ENCODE measurements at regions not wholly inside any gene's neighbourhood (a gene's known extent, or its start where the extent isn't known, plus 50 kb on each side); places are given as distances from the start of the nearest gene placed in this dataset.
"Not testable (repeated sequence)": the region's sequence is repeated elsewhere in the genome, so short reads cannot be mapped to it uniquely, and the experiment has no call there.

DNA sequence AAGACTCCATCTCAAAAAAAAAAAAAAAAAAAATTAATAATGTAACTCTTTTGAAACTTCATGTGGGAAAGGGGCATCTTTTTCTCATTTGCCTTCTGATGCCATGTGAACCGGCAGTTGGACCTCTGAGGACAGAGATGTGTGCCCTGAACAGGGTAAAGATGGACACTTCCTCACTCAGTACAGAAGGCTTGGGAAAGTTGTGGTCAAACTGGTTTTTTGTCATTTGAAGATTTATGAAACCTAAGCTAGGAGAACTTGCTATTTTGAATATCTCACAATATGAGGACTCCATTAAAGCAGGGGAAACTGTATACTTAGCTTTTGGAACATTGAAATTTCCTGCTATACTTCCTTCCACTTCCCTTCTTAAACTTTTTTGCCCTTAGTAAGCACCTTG, 147.5 kb upstream of the ALDH1B1 start:
- no peaks in the 10 kb centered on the region for H3K27me3 Mint-ChIP-seq
- peaks cover 5% of the 10 kb centered on the region for H3K4me1 Mint-ChIP-seq (ENCODE audit: unreplicated experiment)
- no peak for TF ChIP-seq CTCF (conservative IDR thresholded peaks at IDR 0.05)
- H3K9me3 Mint-ChIP-seq: peaks cover 3% of the 10 kb centered on the region
- no peak overlapping the region for H3K4me3 Mint-ChIP-seq
- H3K27ac Mint-ChIP-seq: peak overlapping the region; percentile 82
- DNase-seq (ENCODE audit: extremely low spot score, unreplicated experiment): no peak
- no peaks in the 10 kb centered on the region for H3K36me3 Mint-ChIP-seq

GRCh38 chr9:38243993-38244392, 148.5 kb upstream of the ALDH1B1 start:
- H3K4me1 Mint-ChIP-seq (ENCODE audit: unreplicated experiment): peaks cover 5% of the 10 kb centered on the region
- H3K27ac Mint-ChIP-seq: no peak overlapping the region
- H3K9me3 Mint-ChIP-seq: peaks cover 3% of the 10 kb centered on the region
- no peak for DNase-seq (ENCODE audit: extremely low spot score, unreplicated experiment)
- H3K36me3 Mint-ChIP-seq: no peaks in the 10 kb centered on the region
- TF ChIP-seq CTCF (conservative IDR thresholded peaks at IDR 0.05): no peak
- no peaks in the 10 kb centered on the region for H3K27me3 Mint-ChIP-seq
- no peak overlapping the region for H3K4me3 Mint-ChIP-seq

DNA sequence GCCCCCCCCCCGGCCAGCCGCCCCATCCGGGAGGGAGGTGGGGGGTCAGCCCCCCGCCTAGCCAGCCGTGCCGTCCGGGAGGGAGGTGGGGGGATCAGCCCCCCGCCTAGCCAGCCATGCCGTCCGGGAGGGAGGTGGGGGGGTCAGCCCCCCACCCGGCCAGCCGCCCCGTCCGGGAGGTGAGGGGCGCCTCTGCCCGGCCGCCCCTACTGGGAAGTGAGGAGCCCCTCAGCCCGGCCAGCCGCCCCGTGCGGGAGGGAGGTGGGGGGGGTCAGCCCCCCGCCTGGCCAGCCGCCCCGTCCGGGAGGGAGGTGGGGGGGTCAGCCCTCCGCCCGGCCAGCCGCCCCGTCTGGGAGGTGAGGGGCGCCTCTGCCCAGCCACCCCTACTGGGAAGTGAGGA, 150.4 kb upstream of the ALDH1B1 start:
- not testable (repeated sequence) for H3K27ac Mint-ChIP-seq; H3K4me1 Mint-ChIP-seq (ENCODE audit: unreplicated experiment); H3K9me3 Mint-ChIP-seq; H3K27me3 Mint-ChIP-seq; DNase-seq (ENCODE audit: extremely low spot score, unreplicated experiment); H3K36me3 Mint-ChIP-seq; H3K4me3 Mint-ChIP-seq

- Mint-ChIP-seq H3K4me3 (no peak overlapping the region), H3K36me3 (no peaks in the 10 kb centered on the region), H3K9me3 (peaks cover 1% of the 10 kb centered on the region), H3K27ac (no peak overlapping the region), H3K27me3 (no peaks in the 10 kb centered on the region), H3K4me1 (ENCODE audit: unreplicated experiment) (peaks cover 2% of the 10 kb centered on the region)
- no peak for TF ChIP-seq CTCF (conservative IDR thresholded peaks at IDR 0.05)
- no peak for DNase-seq (ENCODE audit: extremely low spot score, unreplicated experiment)
Observed at GRCh38 chr9:38240051-38240450, 152.5 kb upstream of the ALDH1B1 start.

DNA sequence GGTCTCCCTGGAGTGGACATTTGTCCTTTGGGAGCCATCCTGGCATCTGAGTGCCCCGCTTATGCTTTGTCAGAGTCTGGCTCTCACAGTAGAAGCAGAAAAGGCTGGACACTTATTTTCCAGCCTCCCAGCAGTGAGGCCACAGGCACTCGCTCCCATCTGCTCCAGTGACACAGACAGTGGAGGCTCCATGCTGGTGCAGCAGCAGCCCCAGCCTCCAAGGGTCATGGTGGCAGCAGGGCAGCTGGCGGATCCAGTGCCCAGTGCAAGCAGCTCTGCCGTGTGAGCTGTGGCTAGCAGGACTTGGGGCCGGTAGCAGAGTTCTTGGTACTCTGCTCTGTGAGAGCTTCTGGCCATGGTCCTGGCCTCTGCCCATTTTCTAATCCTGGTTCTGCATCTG, 157.3 kb upstream of the ALDH1B1 start:
- peaks cover 3% of the 10 kb centered on the region for H3K27me3 Mint-ChIP-seq
- no peaks in the 10 kb centered on the region for H3K9me3 Mint-ChIP-seq
- no peak overlapping the region for H3K27ac Mint-ChIP-seq
- H3K4me3 Mint-ChIP-seq: no peak overlapping the region
- no peaks in the 10 kb centered on the region for H3K36me3 Mint-ChIP-seq
- H3K4me1 Mint-ChIP-seq (ENCODE audit: unreplicated experiment): peaks cover 6% of the 10 kb centered on the region
- no peak for DNase-seq (ENCODE audit: extremely low spot score, unreplicated experiment)
- TF ChIP-seq CTCF (conservative IDR thresholded peaks at IDR 0.05): no peak

DNA sequence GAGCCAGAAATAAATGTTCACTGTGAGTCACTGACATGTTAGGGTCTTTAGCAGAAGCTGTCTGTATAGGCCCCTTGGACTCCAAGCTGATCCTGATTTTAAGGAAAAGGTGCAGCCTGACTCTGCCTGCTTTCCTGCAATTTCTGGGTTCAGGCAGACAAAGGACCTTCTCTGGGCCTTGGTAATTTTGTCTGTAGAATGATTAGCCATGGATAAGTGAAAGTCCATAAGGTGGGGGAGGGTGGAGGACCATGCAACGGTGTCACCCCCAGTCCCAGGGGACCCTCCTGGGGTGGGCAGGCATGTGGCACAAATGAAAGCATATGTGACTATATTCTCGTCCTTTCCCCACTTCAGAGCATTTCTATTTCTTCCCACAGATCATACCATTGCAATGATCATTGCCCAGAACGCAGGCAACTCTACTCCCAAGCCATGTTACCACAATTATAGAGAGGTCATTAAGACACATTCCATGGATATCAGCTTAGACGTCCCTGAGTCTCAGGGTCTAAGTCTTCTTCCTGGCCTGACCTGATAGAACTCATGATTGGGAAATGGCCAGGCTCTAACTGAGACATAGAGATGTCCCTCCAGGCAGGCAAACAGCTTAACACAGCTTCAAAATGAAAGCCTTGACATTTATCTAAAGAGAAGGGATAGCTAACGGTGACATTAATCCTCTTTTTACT, 157.9 kb upstream of the ALDH1B1 start:
- Mint-ChIP-seq H3K9me3 (no peaks in the 10 kb centered on the region), H3K4me3 (no peak overlapping the region), H3K27me3 (peaks cover 6% of the 10 kb centered on the region), H3K27ac (no peak overlapping the region), H3K36me3 (no peaks in the 10 kb centered on the region), H3K4me1 (ENCODE audit: unreplicated experiment) (peaks cover 10% of the 10 kb centered on the region)
- no peak for DNase-seq (ENCODE audit: extremely low spot score, unreplicated experiment)
- TF ChIP-seq CTCF (conservative IDR thresholded peaks at IDR 0.05): no peak

All from type B pancreatic cell (in vitro differentiated cells).